Ovary (tissue), 7 donors: ENCODE measurements at regions not wholly inside any gene's neighbourhood (a gene's known extent, or its start where the extent isn't known, plus 50 kb on each side); places are given as distances from the start of the nearest gene placed in this dataset.

Source experiments
- DNase-seq, 5 donors: peaks; one replicate each; pipeline ENCODE4 v3.0.0-alpha.2; 2019 to 2020
- H3K27ac ChIP-seq, 2 donors: fragments of 200-600 bp; one replicate each; pipeline versions ENCODE4 v1.5.1 to v1.8.0; 2019 to 2022
- H3K27me3 ChIP-seq: fragments of 200-600 bp; one replicate; pipeline ENCODE4 v1.8.0; 2022
- H3K36me3 ChIP-seq: fragments of 200-600 bp; sonication (generic); one replicate; pipeline ENCODE4 v1.5.1; 2019
- H3K4me1 ChIP-seq: one replicate; pipeline ENCODE4 v1.8.1; 2013; ENCODE audit warnings: mild to moderate bottlenecking, moderate library complexity; ENCODE audit not compliant: insufficient read depth
- H3K4me3 ChIP-seq: fragments of 200-600 bp; sonication (generic); one replicate; pipeline ENCODE4 v1.5.1; 2017
- H3K9me3 ChIP-seq, 2 donors: fragments of 200-600 bp in 1 of 2; sonication (generic) in 1 of 2; one replicate each; pipeline versions ENCODE4 v1.5.1 to v1.8.1; 2013 to 2019; ENCODE audit warnings: mild to moderate bottlenecking in 1 of 2, moderate library complexity in 1 of 2
- EP300 ChIP-seq: sonication (generic); formaldehyde crosslinking; IDR thresholded peaks from one replicate; pipeline ENCODE4 v1.6.1; 2017; ENCODE audit warnings: antibody characterized with exemption
- POLR2A ChIP-seq: fragments of 450-650 bp; IDR thresholded peaks from one replicate; pipeline ENCODE4 v1.6.1; 2017; ENCODE audit warnings: antibody characterized with exemption, mild to moderate bottlenecking, moderate library complexity
- WGBS, 3 donors: extraction: QIAGEN DNeasy Blood & Tissue Kit in 1 of 3; methylation state at CpG; one replicate each; pipeline versions ENCODE4 v1.1.5 to v1.1.7; 2013 to 2017; 5-methylcytosine and 5-hydroxymethylcytosine counted together
- intact Hi-C, 4 donors: fragments of 100-400 bp; cut with DNase I; formaldehyde crosslinking; loops; one replicate each; pipeline versions ENCODE4 v1.11.0 to v1.15.1; 2022 to 2023
- TF ChIP-seq, protein P1 (sequence below), 3 donors: fragments of 450-650 bp in 2 of 3; fragments of 200-600 bp in 1 of 3; IDR thresholded peaks; one replicate each; pipeline versions ENCODE4 v1.5.1 to v1.8.0; 2016 to 2022; ENCODE audit warnings: antibody characterized with exemption in 3 of 3, mild to moderate bottlenecking in 1 of 3
- donor health status: DM: no; HTN: no; CAD: no; lungs with moderate emphysema.
- donor health status: DM: no; HTN: no; CAD: no.
- donor health status: Bipolar disorder and iron deficiency.
- donor health status: DM: no; HTN: no; CAD: no.
- donor health status: DM: yes; HTN: yes; CAD: no.

GRCh38 chr2:67872481-67872880, 190.3 kb downstream of the C1D start:
- H3K4me1 ChIP-seq = no peaks in the 10 kb centered on the region
- H3K9me3 ChIP-seq = no peaks in the 10 kb centered on the region
- TF ChIP-seq, protein P1, sequence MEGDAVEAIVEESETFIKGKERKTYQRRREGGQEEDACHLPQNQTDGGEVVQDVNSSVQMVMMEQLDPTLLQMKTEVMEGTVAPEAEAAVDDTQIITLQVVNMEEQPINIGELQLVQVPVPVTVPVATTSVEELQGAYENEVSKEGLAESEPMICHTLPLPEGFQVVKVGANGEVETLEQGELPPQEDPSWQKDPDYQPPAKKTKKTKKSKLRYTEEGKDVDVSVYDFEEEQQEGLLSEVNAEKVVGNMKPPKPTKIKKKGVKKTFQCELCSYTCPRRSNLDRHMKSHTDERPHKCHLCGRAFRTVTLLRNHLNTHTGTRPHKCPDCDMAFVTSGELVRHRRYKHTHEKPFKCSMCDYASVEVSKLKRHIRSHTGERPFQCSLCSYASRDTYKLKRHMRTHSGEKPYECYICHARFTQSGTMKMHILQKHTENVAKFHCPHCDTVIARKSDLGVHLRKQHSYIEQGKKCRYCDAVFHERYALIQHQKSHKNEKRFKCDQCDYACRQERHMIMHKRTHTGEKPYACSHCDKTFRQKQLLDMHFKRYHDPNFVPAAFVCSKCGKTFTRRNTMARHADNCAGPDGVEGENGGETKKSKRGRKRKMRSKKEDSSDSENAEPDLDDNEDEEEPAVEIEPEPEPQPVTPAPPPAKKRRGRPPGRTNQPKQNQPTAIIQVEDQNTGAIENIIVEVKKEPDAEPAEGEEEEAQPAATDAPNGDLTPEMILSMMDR (IDR thresholded peaks at IDR 0.05) = no peak
- TF ChIP-seq EP300 = no peak
- no peak for TF ChIP-seq POLR2A
- H3K27me3 ChIP-seq = no peaks in the 10 kb centered on the region
- no peak for DNase-seq
- 77 to 86% (median 79%) methylated on average over 2 of the region's 2 CpGs for WGBS, 3 donors
- no peak overlapping the region for H3K27ac ChIP-seq
- H3K4me3 ChIP-seq = no peak overlapping the region
- no peaks in the 10 kb centered on the region for H3K36me3 ChIP-seq
- intact Hi-C loops = no loop called here

GRCh38 chr2:67873916-67874315, 188.9 kb downstream of the C1D start:
- TF ChIP-seq EP300 = no peak
- TF ChIP-seq POLR2A = no peak
- TF ChIP-seq, protein P1 (IDR thresholded peaks at IDR 0.05) = no peak
- no peak overlapping the region for H3K4me3 ChIP-seq
- no peak overlapping the region for H3K27ac ChIP-seq
- WGBS, 3 donors = 91 to 97% (median 96%) methylated on average over 3 of the region's 3 CpGs
- no peaks in the 10 kb centered on the region for H3K4me1 ChIP-seq
- no peaks in the 10 kb centered on the region for H3K27me3 ChIP-seq
- no peaks in the 10 kb centered on the region for H3K9me3 ChIP-seq
- intact Hi-C loops = no loop called here
- DNase-seq = no peak
- no peaks in the 10 kb centered on the region for H3K36me3 ChIP-seq

DNA sequence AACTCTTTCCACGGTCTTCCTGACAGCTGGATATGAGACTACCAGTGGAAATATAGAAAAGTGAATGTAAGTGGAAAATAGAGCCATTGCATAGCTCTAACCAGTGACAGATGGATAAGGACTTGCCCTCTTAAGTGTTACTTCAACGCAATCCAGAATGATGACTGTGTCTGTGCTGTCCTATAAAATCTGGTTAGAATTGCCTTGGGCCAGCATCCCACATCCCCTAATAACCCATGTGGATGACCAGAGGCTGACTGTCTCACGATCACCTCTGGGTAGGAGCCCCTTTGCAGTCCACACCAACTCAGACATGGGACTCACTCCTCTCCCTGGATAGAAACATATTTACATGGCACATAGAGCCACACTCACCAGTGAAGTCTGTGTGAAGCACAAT, 186.6 kb downstream of the C1D start:
- Histone ChIP-seq H3K9me3 (no peaks in the 10 kb centered on the region), H3K36me3 (no peaks in the 10 kb centered on the region), H3K27ac (no peak overlapping the region), H3K4me3 (no peak overlapping the region), H3K27me3 (no peaks in the 10 kb centered on the region), H3K4me1 (no peaks in the 10 kb centered on the region)
- intact Hi-C loops = no loop called here
- TF ChIP-seq POLR2A (no peak), EP300 (no peak)
- TF ChIP-seq, protein P1 (IDR thresholded peaks at IDR 0.05) = no peak
- 87 to 99% (median 87%) methylated on average over 3 of the region's 3 CpGs for WGBS, 3 donors
- no peak for DNase-seq

GRCh38 chr2:67877301-67877700, 185.5 kb downstream of the C1D start:
- WGBS, 3 donors = 13 to 18% (median 18%) methylated on average over 3 of the region's 3 CpGs
- no peak for DNase-seq
- Histone ChIP-seq H3K27ac (no peak overlapping the region), H3K36me3 (no peaks in the 10 kb centered on the region), H3K4me3 (no peak overlapping the region), H3K4me1 (no peaks in the 10 kb centered on the region), H3K9me3 (no peaks in the 10 kb centered on the region), H3K27me3 (no peaks in the 10 kb centered on the region)
- intact Hi-C loops = no loop called here
- TF ChIP-seq, protein P1 (IDR thresholded peaks at IDR 0.05) = no peak

- TF ChIP-seq, protein P1 (IDR thresholded peaks at IDR 0.05) = no peak
- TF ChIP-seq POLR2A = no peak
- TF ChIP-seq EP300 = no peak
- Histone ChIP-seq H3K27ac (no peak overlapping the region), H3K36me3 (no peaks in the 10 kb centered on the region), H3K4me3 (no peak overlapping the region), H3K27me3 (no peaks in the 10 kb centered on the region), H3K4me1 (no peaks in the 10 kb centered on the region), H3K9me3 (no peaks in the 10 kb centered on the region)
- 85 to 94% (median 89%) methylated on average over 1 of the region's 1 CpG for WGBS, 3 donors
- intact Hi-C loops = no loop called here
- DNase-seq = no peak
Measured at GRCh38 chr2:67878743-67879142, 184.1 kb downstream of the C1D start.
